Adipose tissue (tissue), 3 donors: ENCODE measurements at regions not wholly inside any gene's neighbourhood (a gene's known extent, or its start where the extent isn't known, plus 50 kb on each side); places are given as distances from the start of the nearest gene placed in this dataset.

ENCODE experiments used
- H3K27ac ChIP-seq: one replicate; pipeline ENCODE4 v1.5.1; 2013; ENCODE audit warnings: low read depth, low read length
- WGBS, 3 donors: extraction: QIAGEN DNeasy Blood & Tissue Kit; methylation state at CpG; one replicate each; pipeline ENCODE4 v1.1.7; 2013; 5-methylcytosine and 5-hydroxymethylcytosine counted together
- donor health status: healthy with polysubstance abuse.
- donor health status: Bipolar disorder and iron deficiency.
- donor health status: healthy.

- 79 to 86% (median 82%) methylated on average over 8 of the region's 8 CpGs for WGBS, 3 donors
- no peak overlapping the region for H3K27ac ChIP-seq
These were observed 49.7 kb upstream of the SHISAL1 start for GRCh38 chr22:44362249-44363012.
